ENCODE measurements at regions not wholly inside any gene's neighbourhood (a gene's known extent, or its start where the extent isn't known, plus 50 kb on each side); places are given as distances from the start of the nearest gene placed in this dataset.

DNA sequence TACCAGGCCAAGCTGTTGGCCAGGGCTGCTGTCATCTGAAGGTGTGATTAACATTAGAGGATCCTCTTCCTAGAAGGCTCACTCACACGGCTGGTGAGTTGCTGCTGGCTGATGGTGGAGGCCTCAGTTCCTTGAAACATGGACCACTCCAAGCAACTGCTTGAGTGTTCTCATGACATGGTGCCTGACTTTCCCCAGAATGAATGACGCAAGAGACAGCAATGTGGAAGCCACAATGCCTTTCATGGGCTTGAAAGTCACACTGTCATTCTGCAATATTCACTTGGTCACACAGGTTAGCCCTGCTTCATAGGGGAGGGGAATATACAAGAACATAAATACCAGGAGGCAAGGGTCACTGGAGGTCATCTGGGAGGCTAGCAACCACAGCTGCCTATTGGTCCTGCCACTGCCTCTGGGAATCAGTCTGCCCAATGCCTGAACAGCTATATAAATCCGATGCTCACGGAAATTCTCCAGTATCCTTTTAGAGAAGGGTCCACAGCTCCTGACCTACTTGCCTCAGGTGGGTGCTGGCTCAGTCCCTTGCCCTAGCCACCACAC, 97.1 kb upstream of the MAML3 start:
- H3K27ac Mint-ChIP-seq: no peak overlapping the region
- no peak overlapping the region for H3K4me3 ChIP-seq (ENCODE audit: low read length)
- no peaks in the 10 kb centered on the region for H3K9me3 Mint-ChIP-seq
- peaks cover 19% of the 10 kb centered on the region for H3K27me3 ChIP-seq (ENCODE audit: insufficient read depth, low read length, poor library complexity, severe bottlenecking)
- H3K27me3 Mint-ChIP-seq: peaks cover 28 to 42% of the 10 kb centered on the region in 2 donors
- DNase-seq: no peak
- H3K4me1 Mint-ChIP-seq: peaks cover 7 to 9% (median 9%) of the 10 kb centered on the region in 3 donors
- H3K27ac ChIP-seq (ENCODE audit: low read depth, low read length): no peak overlapping the region
- H3K9me3 ChIP-seq (ENCODE audit: low read length): no peaks in the 10 kb centered on the region
- H3K4me3 Mint-ChIP-seq: peak overlapping the region in 1 of 7 donors; percentile 9
- CTCF ChIA-PET: interaction anchor here (0.7 to 5.8 kb wide), 5 partner anchors 8 to 239 kb away, joined by 3 to 54 read pairs (median 8); no protein-coding TSS in a partner anchor
- H3K4me1 ChIP-seq (ENCODE audit: insufficient read depth, low read length): no peaks in the 10 kb centered on the region
- POLR2A ChIA-PET: no interaction called here
- H3K36me3 ChIP-seq (ENCODE audit: insufficient read depth, low read length): no peaks in the 10 kb centered on the region
- H3K36me3 Mint-ChIP-seq: no peaks in the 10 kb centered on the region

DNA sequence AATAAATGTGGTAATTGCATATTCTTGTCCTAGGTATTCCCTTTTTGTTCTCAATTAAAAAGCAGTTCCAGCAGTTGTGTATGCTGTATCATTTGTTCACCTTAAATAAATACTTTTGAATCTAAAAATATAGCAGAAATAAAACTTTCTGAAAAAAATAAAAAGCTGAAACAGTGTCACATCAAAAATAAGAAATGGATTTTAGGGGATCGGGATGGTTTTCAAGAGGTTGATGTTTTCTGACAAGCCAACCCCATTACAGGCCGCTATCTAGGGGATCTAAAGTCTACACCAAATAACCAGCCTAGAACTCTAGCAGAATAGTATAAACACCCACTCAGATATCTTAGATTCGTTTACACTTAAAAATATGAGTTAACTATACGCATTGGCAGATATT, 95.4 kb upstream of the MAML3 start:
- POLR2A ChIA-PET: no interaction called here
- Histone ChIP-seq H3K27me3 (ENCODE audit: insufficient read depth, low read length, poor library complexity, severe bottlenecking) (peaks cover 17% of the 10 kb centered on the region), H3K4me1 (ENCODE audit: insufficient read depth, low read length) (no peaks in the 10 kb centered on the region), H3K4me3 (ENCODE audit: low read length) (no peak overlapping the region), H3K27ac (ENCODE audit: low read depth, low read length) (no peak overlapping the region), H3K36me3 (ENCODE audit: insufficient read depth, low read length) (no peaks in the 10 kb centered on the region), H3K9me3 (ENCODE audit: low read length) (no peaks in the 10 kb centered on the region)
- no peaks in the 10 kb centered on the region for H3K36me3 Mint-ChIP-seq
- H3K27ac Mint-ChIP-seq: no peak overlapping the region
- H3K4me1 Mint-ChIP-seq: peaks cover 7 to 9% (median 9%) of the 10 kb centered on the region in 3 donors
- peak in 1 of 5 donors; percentile 21 for DNase-seq
- CTCF ChIA-PET: interaction anchor here (1.7 kb wide), 1 partner anchor 96 kb away, joined by 4 read pairs; the partner anchor contains the start of gene MAML3
- H3K27me3 Mint-ChIP-seq: peaks cover 26 to 32% of the 10 kb centered on the region in 2 donors
- H3K4me3 Mint-ChIP-seq: no peak overlapping the region
- no peaks in the 10 kb centered on the region for H3K9me3 Mint-ChIP-seq

DNA sequence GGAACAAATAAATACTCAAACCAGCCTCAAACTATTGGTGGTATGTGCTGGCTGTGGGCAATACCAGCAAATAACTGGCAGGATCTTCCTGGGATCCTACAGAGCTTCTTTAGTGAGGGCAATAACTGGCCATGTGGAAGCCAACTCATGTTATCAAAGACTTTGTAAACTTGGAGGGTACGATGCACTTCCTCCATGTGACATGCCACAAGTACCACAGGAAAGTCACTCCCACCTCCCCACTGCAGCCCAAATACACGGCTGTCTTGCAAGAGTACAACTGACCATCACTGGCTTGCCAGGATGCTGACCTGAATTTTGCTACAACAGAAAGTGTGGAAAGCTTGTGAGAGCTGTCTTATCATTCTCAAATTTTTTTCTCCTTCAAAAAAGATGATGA, 93.3 kb upstream of the MAML3 start:
- H3K4me1 ChIP-seq (ENCODE audit: insufficient read depth, low read length): peaks cover 16% of the 10 kb centered on the region
- Mint-ChIP-seq H3K9me3 (no peaks in the 10 kb centered on the region), H3K4me3 (no peak overlapping the region), H3K27ac (no peak overlapping the region), H3K36me3 (no peaks in the 10 kb centered on the region), H3K4me1 (peaks cover 13 to 16% (median 15%) of the 10 kb centered on the region in 3 donors), H3K27me3 (peaks cover 16 to 19% of the 10 kb centered on the region in 2 donors)
- H3K36me3 ChIP-seq (ENCODE audit: insufficient read depth, low read length): no peaks in the 10 kb centered on the region
- H3K9me3 ChIP-seq (ENCODE audit: low read length): no peaks in the 10 kb centered on the region
- no peak overlapping the region for H3K27ac ChIP-seq (ENCODE audit: low read depth, low read length)
- no peak for DNase-seq
- no peak overlapping the region for H3K4me3 ChIP-seq (ENCODE audit: low read length)
- peaks cover 3% of the 10 kb centered on the region for H3K27me3 ChIP-seq (ENCODE audit: insufficient read depth, low read length, poor library complexity, severe bottlenecking)
- ChIA-PET POLR2A (no interaction called here), CTCF (no interaction called here)

DNA sequence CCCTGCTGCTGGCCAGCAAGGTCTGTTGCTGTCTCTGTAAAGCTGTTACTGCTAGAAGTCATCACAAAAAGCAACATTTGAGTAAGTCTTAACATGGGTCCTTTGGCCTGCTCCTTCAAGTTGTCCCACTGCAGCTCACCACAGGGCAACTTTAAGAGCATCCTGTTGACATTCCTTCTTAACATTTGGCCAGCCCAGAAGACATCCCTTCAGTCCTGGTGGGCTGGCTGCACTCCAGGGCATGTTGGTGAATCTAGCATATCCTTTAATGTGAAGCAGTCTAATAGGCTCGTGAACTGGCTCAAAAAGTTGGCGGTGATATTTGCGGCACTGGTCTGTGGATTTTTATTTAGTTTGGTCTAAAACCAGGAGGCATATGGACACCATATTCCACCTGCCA, 92.2 kb upstream of the MAML3 start:
- no peak overlapping the region for H3K27ac ChIP-seq (ENCODE audit: low read depth, low read length)
- POLR2A ChIA-PET: no interaction called here
- Mint-ChIP-seq H3K27me3 (peaks cover 10% of the 10 kb centered on the region in 2 donors), H3K9me3 (no peaks in the 10 kb centered on the region), H3K27ac (no peak overlapping the region), H3K4me1 (peaks cover 11 to 17% (median 17%) of the 10 kb centered on the region in 3 donors), H3K4me3 (no peak overlapping the region), H3K36me3 (no peaks in the 10 kb centered on the region)
- no peak overlapping the region for H3K4me3 ChIP-seq (ENCODE audit: low read length)
- DNase-seq: no peak
- H3K9me3 ChIP-seq (ENCODE audit: low read length): no peaks in the 10 kb centered on the region
- H3K4me1 ChIP-seq (ENCODE audit: insufficient read depth, low read length): peaks cover 18% of the 10 kb centered on the region
- CTCF ChIA-PET: interaction anchor here (1.1 kb wide), 1 partner anchor 88 kb away, joined by 3 read pairs; no protein-coding TSS in a partner anchor
- H3K36me3 ChIP-seq (ENCODE audit: insufficient read depth, low read length): no peaks in the 10 kb centered on the region
- no peaks in the 10 kb centered on the region for H3K27me3 ChIP-seq (ENCODE audit: insufficient read depth, low read length, poor library complexity, severe bottlenecking)

DNA sequence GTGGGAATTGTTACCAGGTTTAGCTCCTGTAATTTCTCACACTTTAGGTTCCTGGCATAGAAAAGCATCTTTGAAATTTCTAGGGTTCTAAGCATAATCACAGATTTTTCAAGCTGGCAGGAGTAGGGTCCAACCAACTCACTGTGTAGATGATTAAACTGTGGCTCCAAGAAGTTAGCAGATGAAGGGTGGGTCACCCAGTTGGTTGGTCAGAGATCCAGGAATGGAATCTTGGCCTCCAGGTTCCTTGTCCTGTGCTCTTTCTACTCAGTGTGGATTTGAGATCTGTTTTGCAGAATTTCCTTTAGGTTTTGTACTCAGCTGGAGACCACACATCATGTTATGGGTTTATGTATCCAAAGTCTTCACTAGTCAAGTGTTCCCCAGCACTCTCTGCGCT, 90.3 kb upstream of the MAML3 start:
- H3K27me3 ChIP-seq (ENCODE audit: insufficient read depth, low read length, poor library complexity, severe bottlenecking): no peaks in the 10 kb centered on the region
- no peak overlapping the region for H3K4me3 ChIP-seq (ENCODE audit: low read length)
- Mint-ChIP-seq H3K9me3 (no peaks in the 10 kb centered on the region), H3K4me1 (peaks cover 11 to 17% (median 17%) of the 10 kb centered on the region in 3 donors), H3K27ac (no peak overlapping the region), H3K36me3 (no peaks in the 10 kb centered on the region), H3K27me3 (peaks cover 10 to 14% of the 10 kb centered on the region in 2 donors), H3K4me3 (no peak overlapping the region)
- ChIA-PET CTCF (interaction anchor here (1.5 to 5.0 kb wide), 2 partner anchors 9 kb away, joined by 5 to 24 read pairs; no protein-coding TSS in a partner anchor), POLR2A (no interaction called here)
- no peak overlapping the region for H3K27ac ChIP-seq (ENCODE audit: low read depth, low read length)
- no peaks in the 10 kb centered on the region for H3K9me3 ChIP-seq (ENCODE audit: low read length)
- DNase-seq: no peak
- H3K4me1 ChIP-seq (ENCODE audit: insufficient read depth, low read length): peaks cover 18% of the 10 kb centered on the region
- H3K36me3 ChIP-seq (ENCODE audit: insufficient read depth, low read length): no peaks in the 10 kb centered on the region

DNA sequence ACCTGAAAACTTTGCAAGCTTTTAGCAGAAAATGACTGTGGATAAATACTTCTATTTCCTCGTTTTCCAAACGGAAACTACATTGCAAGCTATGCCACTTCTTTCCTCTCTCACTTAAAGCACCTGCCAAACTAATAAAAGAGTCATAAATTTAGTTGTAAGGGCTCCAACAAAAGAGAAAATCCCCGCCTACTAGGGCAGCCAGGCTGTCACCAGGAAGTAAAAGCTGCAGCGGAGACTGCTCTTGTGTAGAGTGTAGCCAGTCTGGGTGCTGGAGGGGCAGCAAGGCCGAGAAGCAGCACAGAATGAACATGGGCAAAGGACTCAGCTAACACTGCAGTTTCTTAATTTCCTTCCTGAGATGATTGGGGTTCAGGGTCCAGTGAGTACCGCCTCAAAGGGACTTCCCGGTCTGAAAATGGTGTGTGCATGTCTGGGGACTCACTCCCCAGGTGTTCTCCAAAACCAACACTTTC, 89.3 kb upstream of the MAML3 start:
- no peaks in the 10 kb centered on the region for H3K27me3 ChIP-seq (ENCODE audit: insufficient read depth, low read length, poor library complexity, severe bottlenecking)
- Mint-ChIP-seq H3K9me3 (no peaks in the 10 kb centered on the region), H3K27me3 (peaks cover 7 to 20% of the 10 kb centered on the region in 2 donors), H3K36me3 (no peaks in the 10 kb centered on the region), H3K4me1 (peaks cover 11 to 17% (median 17%) of the 10 kb centered on the region in 3 donors), H3K4me3 (peak overlapping the region in 2 of 7 donors; percentile 4 to 14), H3K27ac (peak overlapping the region in 1 of 8 donors; percentile 7)
- H3K36me3 ChIP-seq (ENCODE audit: insufficient read depth, low read length): no peaks in the 10 kb centered on the region
- ChIA-PET CTCF (interaction anchor here (1.1 to 5.0 kb wide), 4 partner anchors 8 to 230 kb away, joined by 3 to 24 read pairs (median 4); no protein-coding TSS in a partner anchor), POLR2A (interaction anchor here (0.5 kb wide), 1 partner anchor 10 kb away, joined by 3 read pairs; no protein-coding TSS in a partner anchor)
- H3K4me3 ChIP-seq (ENCODE audit: low read length): no peak overlapping the region
- peaks cover 18% of the 10 kb centered on the region for H3K4me1 ChIP-seq (ENCODE audit: insufficient read depth, low read length)
- no peaks in the 10 kb centered on the region for H3K9me3 ChIP-seq (ENCODE audit: low read length)
- H3K27ac ChIP-seq (ENCODE audit: low read depth, low read length): no peak overlapping the region
- DNase-seq: peak in 1 of 5 donors; percentile 23

DNA sequence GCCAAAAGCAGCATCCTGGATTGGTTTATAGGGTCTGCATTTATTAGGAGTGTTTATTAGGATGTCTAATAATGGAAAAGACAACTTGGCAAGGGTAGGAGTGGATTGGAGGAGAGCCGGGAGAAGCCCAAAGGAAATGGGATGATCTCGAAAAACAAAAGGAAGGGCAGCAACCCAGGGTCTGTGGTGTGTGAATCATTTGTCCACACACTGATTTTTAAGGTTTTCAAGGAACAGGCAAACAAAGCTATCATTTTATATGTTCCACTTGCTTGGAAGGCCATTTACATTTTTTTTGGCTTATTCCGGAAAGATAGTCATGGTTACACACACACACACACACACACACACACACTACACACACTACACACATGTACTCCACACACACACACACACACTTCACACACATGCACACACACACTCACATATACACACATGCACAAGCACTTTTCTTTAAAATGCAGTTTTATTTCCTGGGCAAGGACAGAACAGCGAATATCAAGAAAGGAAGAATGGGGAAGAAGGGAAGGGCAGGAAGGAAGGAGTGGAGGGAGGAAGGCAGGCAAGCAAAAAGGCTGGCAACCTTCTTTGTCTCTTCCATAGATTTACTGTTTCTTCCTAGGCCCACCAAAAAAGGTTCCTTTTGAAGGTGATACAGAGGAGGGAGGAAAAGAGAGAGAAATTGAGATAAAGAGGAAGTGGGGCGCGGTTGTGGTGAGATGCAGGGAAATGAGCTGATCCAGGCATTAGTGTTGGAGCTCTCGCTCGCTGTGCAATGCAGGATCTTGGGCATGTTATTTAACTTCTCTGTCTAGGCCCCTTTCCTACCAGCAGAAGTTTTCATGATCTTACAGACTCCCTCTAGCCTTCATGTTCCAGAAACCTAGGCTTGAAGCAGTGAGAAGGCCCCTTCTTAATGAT, 88.6 kb upstream of the MAML3 start:
- ChIA-PET CTCF (interaction anchor here (1.1 to 5.0 kb wide), 3 partner anchors 10 to 230 kb away, joined by 3 to 24 read pairs (median 3); no protein-coding TSS in a partner anchor), POLR2A (no interaction called here)
- Histone ChIP-seq H3K27ac (ENCODE audit: low read depth, low read length) (no peak overlapping the region), H3K27me3 (ENCODE audit: insufficient read depth, low read length, poor library complexity, severe bottlenecking) (no peaks in the 10 kb centered on the region), H3K4me3 (ENCODE audit: low read length) (no peak overlapping the region), H3K36me3 (ENCODE audit: insufficient read depth, low read length) (no peaks in the 10 kb centered on the region), H3K4me1 (ENCODE audit: insufficient read depth, low read length) (peaks cover 18% of the 10 kb centered on the region), H3K9me3 (ENCODE audit: low read length) (no peaks in the 10 kb centered on the region)
- peak overlapping the region in 2 of 8 donors; percentile 11 to 59 for H3K27ac Mint-ChIP-seq
- peak overlapping the region in 1 of 7 donors; percentile 14 for H3K4me3 Mint-ChIP-seq
- H3K36me3 Mint-ChIP-seq: no peaks in the 10 kb centered on the region
- H3K9me3 Mint-ChIP-seq: no peaks in the 10 kb centered on the region
- H3K4me1 Mint-ChIP-seq: peaks cover 11 to 17% (median 17%) of the 10 kb centered on the region in 3 donors
- H3K27me3 Mint-ChIP-seq: peaks cover 4 to 22% of the 10 kb centered on the region in 2 donors
- DNase-seq: peak in 1 of 5 donors; percentile 11

DNA sequence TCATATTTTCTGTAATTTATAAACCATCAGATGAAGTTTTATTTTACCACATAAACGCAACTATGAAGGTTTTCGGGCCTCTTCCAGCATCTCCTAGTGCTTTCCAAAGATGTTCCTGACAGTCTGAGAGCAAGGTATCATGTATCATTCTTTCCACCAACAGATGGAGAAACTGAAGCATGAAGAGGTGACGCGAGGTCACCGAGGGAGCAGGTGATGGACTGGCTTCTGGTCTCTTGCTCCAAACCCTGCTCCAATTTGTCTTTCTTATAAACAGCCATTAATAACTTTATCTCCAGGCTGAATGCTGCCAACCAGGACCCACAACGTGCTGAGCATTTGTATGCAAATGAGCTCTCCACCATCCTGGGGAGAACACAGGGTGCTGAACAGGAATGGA, 86.3 kb upstream of the MAML3 start:
- peaks cover 18% of the 10 kb centered on the region for H3K4me1 ChIP-seq (ENCODE audit: insufficient read depth, low read length)
- Mint-ChIP-seq H3K4me1 (peaks cover 11 to 17% (median 17%) of the 10 kb centered on the region in 3 donors), H3K27me3 (peaks cover 6 to 28% of the 10 kb centered on the region in 2 donors), H3K4me3 (no peak overlapping the region), H3K9me3 (no peaks in the 10 kb centered on the region), H3K27ac (peak overlapping the region in 1 of 8 donors; percentile 69), H3K36me3 (no peaks in the 10 kb centered on the region)
- no peaks in the 10 kb centered on the region for H3K36me3 ChIP-seq (ENCODE audit: insufficient read depth, low read length)
- CTCF ChIA-PET: no interaction called here
- POLR2A ChIA-PET: no interaction called here
- H3K27me3 ChIP-seq (ENCODE audit: insufficient read depth, low read length, poor library complexity, severe bottlenecking): no peaks in the 10 kb centered on the region
- no peak overlapping the region for H3K4me3 ChIP-seq (ENCODE audit: low read length)
- no peak for DNase-seq
- H3K9me3 ChIP-seq (ENCODE audit: low read length): no peaks in the 10 kb centered on the region
- no peak overlapping the region for H3K27ac ChIP-seq (ENCODE audit: low read depth, low read length)
